NCI-H2227 (cell line): ENCODE measurements at regions not wholly inside any gene's neighbourhood (a gene's known extent, or its start where the extent isn't known, plus 50 kb on each side); places are given as distances from the start of the nearest gene placed in this dataset.
"Not testable (repeated sequence)": the region's sequence is repeated elsewhere in the genome, so short reads cannot be mapped to it uniquely, and the experiment has no call there.

Experiments used
- DNase-seq: peaks from one replicate; lab custom pipeline; 2025; ENCODE audit not compliant: unreplicated experiment; lab: John Stamatoyannopoulos, UW

DNA sequence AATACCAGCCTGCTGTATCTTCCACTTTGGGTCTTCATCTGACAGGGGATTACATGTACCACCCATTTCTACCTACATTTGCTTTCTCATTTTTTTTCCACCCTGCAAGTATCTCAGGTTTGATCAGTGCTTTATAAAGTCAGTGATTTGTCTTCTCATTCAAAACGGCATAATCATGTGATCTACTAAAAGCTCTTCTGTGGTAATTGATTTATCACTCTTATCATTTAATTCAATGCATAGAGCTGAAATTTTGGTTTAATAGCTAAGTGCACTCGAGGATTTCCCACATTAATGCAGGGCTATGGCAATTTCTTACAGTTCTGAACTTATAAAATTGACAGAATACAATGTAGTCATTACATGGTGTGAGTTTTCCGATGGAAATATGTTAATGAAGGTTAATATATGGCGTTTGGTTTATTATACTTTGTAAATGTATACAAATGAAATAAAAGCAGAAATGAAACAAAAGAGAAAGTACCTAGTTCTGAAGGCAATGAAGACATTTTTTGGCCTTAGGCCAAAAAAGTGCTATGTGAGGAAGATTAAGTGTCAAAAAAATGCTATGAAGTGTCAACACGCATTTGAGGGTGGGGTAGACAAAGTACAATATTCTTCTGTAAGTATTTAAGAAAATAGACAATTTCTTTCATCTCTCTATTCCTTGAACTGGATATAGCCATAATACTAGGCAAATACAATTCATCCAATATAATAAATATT, 457.3 kb downstream of the ETV1 start:
- DNase-seq: peak; percentile 3

DNA sequence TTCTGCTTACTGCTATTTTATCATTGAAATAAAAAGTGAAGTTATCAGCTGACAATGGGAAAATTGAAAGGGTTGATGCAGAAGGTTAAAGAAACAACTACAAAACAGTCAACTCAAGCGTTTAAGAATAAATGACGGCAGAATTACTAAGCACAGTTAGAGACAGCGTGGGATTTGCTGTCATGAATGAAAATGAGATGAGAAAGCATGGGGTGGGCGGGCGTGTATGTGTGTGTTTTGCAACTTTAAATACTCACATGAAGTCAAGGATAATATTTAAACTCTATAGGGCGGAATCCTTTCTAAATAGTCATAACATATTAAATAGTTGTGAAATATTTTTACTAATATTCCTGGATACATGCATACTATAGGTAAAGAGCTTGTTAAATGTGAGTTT, 450.8 kb downstream of the ETV1 start:
- no peak for DNase-seq

DNA sequence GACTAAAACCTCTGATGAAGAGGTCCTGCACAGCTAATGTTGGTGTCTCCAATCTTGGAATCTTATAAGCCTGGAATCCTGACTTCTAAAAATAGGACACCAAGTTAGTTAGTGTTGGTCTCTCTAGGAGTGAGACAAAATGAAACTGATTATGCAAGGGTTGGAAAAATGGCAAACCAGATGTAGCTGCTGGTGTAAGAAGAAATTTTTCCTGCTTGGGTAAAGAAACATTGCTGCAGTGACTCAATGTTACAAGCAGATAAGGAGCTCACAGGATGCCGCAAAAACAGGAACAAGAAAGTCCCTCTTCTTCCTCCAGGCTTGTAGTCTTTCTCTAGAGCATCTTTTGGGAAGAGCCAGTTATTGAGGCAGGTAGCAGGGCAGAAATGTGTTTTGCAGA, 449.0 kb downstream of the ETV1 start:
- DNase-seq: no peak

DNA sequence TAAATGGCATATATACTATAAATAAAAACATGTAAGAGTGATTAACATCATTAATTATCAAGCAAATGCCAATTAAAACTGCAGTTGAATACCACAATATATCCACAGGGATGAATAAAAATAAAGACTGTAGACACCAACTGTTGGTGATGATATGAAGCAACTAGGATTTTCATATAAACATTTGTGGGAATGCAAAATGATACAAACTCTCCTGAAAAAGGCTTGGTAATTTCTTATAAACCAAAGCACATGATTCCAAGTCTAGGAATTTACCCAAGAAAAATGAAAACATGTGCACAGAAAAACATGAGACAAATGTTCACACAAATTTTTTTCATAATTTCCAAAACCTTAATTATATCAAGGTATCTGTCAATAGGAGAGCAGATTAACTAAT, 448.1 kb downstream of the ETV1 start:
- DNase-seq: no peak

DNA sequence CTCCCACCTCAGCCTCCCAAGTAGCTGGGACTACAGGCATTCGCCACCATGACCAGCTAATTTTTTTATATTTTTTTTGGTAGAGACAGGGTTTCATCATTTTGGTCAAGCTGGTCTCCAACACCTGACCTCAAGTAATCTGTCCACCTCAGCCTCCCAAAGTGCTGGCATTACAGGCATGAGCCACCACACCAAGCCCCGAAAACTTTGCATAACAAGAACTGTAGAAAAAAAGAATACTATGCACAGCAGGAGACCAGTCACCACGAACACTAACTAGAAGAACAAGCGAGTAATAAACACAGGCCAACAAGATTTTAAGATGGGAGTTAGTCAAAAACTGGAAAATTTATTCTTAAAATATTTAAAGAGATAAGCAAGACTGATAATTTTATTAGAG, 447.0 kb downstream of the ETV1 start:
- DNase-seq: no peak

DNA sequence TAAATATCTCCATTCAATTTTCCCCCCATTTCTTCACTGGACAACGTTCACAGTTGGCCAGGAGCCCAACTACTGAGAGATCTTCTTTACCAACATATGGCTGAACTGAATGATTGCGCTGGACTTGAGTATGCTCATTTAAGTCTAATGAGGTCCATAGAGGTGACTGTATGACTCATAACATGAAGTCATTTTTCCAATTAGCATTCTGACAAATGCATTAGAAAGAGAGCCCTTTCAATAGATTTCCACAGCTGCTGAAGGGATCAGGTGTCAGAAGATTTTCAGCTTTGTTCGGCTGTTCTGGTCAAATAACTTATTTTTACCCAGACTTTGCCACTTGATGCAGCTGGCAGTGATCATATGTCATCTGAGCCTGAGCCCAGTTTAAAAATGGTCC, 438.0 kb downstream of the ETV1 start:
- DNase-seq: peak; percentile 43

DNA sequence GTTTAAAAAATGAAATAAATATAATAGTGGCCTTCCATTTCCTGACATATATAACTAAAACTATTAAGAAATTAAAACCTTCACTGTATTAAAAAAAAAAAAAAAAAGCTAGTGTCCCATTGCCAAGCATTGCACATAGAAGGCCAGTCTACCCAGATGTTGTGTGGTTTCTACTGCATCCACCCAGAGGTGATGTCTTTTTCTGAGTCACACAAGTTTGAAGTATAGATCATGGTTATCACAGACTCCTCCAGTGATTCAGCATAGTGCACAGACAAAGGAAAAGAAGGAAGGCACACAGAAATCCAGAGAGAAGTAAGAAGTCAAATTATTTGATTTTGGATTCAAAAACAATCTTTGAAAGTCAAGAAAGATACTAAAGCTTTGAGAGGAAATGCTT, 429.0 kb downstream of the ETV1 start:
- DNase-seq: no peak

DNA sequence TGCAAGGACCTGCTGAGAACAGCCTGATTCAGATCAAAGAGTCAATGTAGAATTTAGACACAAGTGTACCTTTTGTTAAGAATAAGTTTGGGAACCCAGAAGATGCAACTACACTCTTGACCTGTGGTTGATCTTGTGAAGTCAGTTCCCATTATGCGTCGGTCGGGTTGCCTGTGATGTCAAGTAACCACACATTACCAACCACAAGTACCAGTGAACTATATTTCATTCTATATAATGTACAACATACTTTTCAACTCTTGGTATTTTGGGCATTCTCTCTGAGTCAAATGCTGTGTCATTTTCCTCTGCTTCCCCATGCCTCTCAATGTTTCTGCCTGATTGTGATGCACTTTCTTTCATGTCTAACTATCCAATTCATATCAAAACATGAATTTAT, 426.2 kb downstream of the ETV1 start:
- DNase-seq: no peak

DNA sequence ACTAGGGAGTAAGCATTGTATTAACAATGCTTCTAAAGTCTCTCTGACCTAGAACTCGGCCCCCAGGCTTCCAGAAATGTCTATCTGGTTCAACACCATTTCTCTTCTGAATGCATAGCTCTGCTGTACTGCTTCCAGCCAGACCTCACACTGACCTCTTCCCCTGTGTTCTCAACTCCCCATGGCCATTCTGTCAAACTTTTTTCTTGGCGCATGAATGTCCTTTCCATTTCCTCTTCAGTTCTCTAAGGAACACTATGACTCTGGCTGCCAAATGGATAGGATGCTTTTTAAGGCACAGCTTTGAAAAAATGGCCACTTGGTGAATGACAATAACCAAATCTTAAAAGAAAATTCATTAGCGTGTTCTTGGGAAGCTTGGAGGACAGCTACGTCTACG, 425.8 kb downstream of the ETV1 start:
- no peak for DNase-seq

DNA sequence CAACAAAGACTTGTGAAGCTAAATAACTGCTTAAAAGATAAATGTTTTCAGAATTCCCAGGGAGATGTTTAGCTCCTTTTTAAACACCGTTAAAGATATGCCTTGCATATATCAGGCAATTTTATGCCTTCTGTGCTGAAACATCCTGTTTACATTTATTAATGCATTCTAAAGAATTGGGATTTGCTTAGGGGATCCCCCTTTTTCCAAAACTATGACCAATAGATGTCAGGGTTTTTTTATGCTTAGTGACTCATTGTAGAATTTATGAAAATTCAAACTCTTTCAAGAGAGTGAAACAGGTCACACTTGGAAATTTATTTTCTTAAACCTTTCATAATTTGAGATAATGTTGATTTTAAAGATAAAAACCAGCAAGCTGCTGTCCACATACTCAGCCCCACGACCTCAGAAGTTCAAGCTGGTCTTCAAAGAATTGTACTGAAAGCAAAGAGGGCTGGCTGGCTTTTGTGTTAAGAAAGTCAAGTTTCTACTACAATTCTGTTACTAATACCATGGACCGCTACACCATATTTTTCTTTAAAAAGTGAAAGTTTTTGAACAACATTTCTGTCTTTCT, 411.8 kb downstream of the ETV1 start:
- no peak for DNase-seq

DNA sequence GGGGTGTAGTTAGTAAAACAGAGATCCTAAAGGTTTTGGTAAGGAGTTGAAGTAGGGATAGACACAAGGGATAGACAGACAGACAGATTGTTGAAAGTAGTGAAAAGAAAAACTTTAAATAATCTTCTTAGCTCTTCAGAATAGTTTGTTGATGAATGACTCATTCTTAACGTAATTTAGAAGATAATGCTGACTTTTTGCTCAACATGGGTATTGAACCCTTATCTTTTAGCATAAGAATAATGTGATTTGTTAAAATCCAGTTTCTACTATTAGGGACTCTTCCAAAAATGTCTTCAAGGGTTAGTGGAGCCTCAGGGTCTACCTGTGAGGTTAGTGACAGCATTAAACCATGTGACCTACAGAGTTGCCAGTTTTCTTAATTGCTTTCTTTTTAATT, 411.2 kb downstream of the ETV1 start:
- DNase-seq: no peak

DNA sequence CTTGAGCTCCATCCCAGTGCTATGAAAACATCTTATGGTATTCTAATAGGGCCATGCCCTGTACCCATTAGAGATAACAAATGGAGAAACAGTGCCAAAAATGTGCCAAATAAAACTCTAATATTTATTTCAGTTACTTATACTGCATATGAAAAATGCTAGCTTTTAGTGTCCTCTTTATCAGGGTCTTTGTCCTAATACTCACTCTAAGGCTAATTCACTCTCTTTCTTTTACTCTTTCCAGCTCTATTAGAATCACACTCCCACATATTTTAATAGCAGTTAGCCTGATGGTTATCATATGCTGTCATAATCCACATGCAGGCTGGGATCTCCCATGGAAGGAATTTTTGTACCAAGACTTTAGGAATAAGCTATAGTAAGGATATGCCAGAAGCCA, 408.4 kb downstream of the ETV1 start:
- no peak for DNase-seq

DNA sequence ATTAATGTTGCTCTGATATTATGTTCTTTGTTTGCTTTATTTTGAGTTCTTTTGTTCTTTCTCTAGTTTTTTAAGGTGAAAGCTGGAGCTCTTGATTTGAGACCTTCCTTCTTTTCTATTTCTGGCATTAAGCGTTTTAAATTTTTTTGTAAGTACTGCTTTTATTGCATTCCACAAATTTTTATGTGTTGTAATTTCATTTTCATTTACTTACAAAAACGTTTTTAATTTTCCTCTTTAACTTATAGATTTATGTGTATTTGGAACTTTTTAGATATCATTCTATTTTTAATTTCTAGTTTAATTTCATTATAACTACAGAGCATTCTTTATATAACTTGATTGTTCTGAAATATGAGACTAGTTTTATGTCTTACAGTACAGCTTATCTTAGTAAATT, 395.6 kb downstream of the ETV1 start:
- DNase-seq: no peak

DNA sequence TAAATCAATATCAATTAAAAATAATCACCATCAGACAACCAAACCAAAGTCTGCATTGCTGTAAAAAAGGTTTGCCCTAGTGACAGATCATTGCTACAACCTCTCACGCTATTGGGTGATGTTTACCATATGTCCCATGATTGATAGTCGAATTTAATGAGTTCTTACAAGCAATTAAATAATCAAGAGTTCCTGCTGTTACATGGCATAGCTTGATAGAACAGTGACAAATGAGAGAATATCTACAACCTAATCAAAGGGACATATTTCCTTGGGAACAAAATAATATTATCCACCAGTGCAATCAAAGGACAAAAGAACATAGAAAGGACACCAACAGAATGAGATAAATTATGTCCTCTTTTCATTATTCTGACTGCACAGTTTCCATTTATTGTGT, 387.4 kb downstream of the ETV1 start:
- DNase-seq: no peak

DNA sequence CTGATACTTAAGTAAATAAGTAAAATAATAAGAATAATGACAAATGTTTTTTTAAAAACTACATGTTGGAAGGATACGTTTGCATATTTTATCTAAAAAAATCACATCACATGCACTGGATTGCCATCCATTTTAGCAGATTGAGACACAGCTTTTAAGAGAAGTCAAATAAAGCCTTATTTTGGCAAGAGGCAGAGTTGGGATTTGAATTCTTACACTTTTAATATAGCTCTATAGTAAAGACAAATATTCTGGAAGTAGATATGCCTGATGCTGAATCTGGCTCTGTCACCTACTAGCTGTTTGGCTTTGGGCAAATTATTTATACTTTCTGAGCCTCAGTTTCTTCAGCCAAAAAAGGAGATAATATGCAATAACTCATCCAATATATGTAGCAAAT, 386.4 kb downstream of the ETV1 start:
- no peak for DNase-seq

DNA sequence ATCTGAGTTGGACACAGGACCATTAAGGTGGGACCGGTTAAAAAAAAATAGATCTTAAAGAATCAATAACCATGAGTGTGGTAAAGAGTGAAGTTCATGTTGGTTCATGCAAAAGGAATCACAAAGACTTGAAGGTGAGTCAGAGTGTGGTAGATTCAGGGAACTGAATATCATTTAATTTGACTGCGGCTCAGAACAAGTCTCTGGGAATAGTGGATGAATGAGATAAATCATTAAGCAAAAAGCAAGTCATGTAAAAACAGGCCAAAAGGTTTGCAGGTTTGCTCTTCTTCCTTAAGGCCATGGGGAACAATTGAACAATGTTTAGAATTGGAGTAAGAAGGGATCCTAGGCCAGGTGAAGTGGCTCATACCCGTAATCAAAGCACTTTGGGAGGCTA, 385.8 kb downstream of the ETV1 start:
- DNase-seq: no peak

DNA sequence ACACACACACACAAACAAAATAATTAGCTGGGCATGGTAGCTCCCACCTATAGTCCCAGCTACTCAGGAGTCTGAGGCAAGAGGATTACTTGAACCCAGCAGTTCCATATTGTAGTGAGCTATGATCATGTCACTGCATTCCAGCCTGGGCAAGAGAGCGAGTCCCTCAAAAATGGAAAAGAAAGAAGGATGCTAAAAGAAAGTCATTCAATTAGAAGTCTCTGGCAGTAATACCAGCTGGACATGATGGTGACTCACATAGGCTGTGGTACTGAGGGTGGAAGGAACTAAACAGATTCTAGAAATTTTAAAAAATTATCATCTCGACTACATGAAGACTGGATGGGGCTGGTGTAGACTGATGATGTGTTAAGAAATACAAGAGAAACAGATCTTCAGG, 385.3 kb downstream of the ETV1 start:
- DNase-seq: no peak

DNA sequence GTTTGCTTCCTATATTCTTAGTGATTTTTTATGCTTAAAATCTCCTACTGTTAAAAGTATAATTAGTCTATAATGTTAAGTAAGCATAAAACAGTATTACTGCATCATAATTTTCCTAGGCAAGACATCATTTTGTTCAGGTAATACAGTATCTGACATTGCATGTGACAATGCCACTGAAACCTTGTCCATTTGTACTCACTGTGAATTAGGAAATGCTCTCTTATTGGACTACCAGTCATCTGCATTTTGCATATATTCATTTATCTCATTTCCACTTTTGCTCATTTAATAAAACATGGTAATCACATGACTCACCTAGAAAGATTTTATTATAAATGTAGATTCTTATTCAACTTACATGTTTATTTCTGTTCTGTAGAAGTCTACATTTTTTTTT, 379.1 kb downstream of the ETV1 start:
- no peak for DNase-seq

DNA sequence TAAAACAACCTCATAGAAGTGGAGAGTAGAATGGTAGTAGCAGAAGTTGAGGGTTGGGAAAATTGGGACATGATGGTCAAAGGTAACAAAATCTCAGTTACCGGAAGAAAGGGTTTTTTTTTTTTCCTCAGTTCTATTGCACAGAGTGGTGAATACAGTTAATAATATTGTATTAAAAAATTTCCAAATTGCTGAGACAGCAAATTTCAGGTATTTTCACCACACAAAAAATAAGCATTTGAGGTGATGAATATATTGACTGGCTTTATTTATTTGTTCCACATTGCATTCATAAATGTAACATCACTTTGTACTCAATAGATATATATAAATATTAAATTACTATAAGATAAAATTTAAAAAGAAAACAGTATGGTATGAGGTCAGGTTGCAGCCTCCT, 373.8 kb downstream of the ETV1 start:
- DNase-seq: no peak

DNA sequence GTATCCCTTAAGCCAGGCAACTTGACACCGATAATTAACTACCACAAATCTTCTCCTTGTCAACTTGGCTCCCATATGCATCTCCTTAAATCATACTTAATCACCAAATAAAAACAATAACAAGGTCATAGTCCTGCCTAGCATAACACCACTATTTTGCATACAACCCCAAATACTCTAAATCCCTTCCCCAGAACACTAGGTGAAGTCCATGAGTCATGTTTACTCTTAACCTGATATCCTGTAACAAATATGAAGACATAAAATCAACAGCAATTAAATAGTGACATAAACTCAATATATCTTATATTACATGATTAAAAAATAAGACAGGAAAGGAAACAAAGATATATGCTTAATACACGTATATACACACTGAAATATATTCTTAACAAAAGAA, 362.0 kb downstream of the ETV1 start:
- DNase-seq: no peak

DNA sequence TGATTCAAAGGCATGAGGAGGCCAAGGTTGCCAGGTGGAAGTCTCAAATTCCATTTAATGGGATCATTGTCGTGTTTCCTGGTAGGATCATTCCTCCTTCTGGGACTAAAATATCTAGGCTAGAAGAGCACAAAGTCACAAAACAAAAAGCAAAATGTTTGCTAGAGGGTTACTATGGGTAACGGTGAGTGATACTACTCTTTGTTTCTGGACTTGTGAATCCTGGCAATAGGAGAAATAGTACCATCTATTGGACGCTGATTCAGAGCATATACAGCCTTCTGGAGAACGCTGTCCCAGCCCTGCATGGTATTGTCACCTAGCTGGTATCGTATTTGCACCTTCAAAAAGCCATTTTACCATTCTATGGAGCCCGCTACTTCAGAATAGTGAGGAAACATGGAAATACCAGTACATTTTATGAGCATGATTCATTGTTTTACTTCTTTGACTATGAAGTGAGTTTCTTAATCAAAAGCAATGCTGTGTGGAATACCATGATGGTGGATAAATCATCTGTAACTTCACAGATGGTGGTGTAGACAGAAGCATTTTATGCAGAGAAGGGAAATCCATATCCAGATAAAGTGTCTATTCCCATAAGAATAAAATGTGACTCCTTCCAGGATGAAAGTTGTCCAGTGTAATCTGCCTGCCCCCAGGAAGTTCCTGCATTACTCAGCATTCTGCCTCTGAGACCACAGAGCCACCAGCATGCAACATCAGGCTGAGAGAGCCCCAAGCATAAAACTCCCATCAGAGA, 361.0 kb downstream of the ETV1 start:
- DNase-seq: no peak

DNA sequence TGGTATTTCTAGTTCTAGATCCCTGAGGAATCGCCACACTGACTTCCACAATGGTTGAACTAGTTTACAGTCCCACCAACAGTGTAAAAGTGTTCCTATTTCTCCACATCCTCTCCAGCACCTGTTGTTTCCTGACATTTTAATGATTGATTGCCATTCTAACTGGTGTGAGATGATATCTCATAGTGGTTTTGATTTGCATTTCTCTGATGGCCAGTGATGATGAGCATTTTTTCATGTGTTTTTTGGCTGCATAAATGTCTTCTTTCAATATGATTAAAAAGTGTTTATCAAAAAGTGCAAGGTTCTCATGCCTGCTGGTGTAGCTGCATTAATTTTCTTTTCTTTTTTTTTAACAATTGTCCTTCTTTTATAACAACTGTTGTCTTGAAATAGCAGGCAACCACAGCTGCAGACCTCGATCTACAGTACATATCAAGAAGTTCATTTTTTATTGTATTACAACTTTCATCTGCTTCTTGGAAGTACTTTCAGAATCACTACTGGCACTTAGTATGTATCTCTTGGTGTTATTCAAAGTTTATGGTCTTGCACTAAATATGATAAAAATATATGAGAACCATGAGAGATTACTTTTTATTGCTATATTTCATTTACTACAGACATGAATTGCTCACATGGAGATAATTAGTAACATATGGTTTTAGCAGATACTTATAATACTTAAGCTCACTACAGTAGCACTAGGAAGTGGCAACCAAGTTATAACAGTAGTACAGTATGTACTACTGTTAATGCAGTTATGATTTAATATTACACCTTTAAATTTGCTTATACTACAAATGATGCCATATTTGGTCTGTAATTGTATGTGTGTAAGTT, 358.0 kb downstream of the ETV1 start:
- not testable (repeated sequence) for DNase-seq
